Astrocyte of the cerebellum (primary cell): ENCODE measurements at regions not wholly inside any gene's neighbourhood (a gene's known extent, or its start where the extent isn't known, plus 50 kb on each side); places are given as distances from the start of the nearest gene placed in this dataset.

Experiments
- DNase-seq: peaks from one replicate; pipeline ENCODE4 v3.0.0-alpha.2; 2011; ENCODE audit warnings: low read depth
- H3K4me3 ChIP-seq: 2 replicates; pipeline ENCODE4 v1.5.1; 2011; ENCODE audit warnings: mild to moderate bottlenecking, low read depth, low read length, moderate library complexity
- in situ Hi-C: cut with HindIII; loops from 2 replicates; pipeline ENCODE4 v1.10.0; 2017; ENCODE audit warnings: low sequenced_read_pairs
- TF ChIP-seq, protein P1 (sequence below): IDR thresholded peaks from 2 replicates; pipeline ENCODE4 v1.5.1; 2012; ENCODE audit warnings: low read length, low read depth, moderate library complexity, mild to moderate bottlenecking; ENCODE audit errors: missing control alignments

DNA sequence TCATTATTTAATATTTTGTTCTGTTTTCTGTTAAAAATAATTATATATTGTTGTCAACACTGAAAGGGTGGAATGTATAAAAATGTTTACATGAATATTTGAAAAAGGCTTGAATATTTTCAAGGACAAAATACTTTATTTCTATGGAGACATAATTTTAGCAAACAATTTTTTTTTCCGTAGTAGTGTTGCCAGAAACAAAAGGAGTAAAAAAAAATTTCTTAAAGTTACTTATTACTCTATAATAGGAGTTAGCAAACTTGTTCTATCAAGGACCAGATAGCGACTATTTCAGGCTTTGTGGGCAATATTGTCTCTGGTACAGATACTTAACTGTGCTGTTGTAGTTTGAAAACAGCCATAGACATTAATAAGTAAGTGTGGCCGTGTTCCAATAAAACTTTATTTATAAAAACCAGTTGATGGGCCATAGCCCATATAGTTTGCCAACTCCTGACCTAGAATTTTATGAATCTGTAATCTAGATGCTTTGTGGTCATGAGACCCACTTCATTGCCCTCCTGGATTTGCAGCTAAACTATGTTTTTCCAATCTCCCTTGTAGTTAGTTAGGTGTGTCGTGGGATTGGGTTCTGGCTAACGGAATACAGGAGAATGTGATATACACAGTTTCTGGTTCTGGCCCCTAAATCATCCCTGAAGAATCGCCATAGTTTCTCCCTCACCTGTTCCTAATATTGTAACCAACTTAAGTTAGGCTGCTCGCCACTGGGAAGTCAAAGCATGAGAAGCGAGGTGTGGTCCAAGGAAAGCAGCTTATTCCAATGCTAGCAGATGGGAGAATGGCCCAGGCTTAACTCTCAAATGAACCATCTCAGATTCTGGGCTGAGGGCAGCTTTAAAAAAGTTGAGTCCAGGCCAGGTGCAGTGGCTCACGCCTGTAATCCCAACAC is 153.6 kb downstream of the ABCA8 start:
- in situ Hi-C loops = no loop called here
- DNase-seq = no peak
- TF ChIP-seq, protein P1, sequence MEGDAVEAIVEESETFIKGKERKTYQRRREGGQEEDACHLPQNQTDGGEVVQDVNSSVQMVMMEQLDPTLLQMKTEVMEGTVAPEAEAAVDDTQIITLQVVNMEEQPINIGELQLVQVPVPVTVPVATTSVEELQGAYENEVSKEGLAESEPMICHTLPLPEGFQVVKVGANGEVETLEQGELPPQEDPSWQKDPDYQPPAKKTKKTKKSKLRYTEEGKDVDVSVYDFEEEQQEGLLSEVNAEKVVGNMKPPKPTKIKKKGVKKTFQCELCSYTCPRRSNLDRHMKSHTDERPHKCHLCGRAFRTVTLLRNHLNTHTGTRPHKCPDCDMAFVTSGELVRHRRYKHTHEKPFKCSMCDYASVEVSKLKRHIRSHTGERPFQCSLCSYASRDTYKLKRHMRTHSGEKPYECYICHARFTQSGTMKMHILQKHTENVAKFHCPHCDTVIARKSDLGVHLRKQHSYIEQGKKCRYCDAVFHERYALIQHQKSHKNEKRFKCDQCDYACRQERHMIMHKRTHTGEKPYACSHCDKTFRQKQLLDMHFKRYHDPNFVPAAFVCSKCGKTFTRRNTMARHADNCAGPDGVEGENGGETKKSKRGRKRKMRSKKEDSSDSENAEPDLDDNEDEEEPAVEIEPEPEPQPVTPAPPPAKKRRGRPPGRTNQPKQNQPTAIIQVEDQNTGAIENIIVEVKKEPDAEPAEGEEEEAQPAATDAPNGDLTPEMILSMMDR = no peak
- H3K4me3 ChIP-seq = no peak overlapping the region

DNA sequence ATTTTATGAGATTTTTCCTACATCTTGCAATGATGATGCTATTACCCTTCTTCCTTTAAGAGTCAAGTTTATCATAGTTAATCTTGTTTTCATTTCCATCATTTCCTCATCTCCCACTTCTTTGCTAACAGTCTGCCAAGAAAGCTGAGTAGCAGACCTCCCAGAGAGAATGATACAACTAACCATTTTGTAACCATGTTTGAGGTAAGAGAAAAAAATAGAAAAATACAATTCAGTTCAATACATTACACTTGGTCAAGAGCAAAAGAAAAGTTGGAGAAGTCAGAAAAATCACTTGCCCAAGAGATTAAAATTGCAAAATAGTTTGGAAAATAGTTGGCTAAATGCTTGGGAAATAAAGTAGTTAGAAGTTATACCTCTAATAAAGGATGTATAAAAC is 154.4 kb downstream of the ABCA8 start:
- in situ Hi-C loops = no loop called here
- no peak overlapping the region for H3K4me3 ChIP-seq
- DNase-seq = peak; percentile 68
- TF ChIP-seq, protein P1 = no peak

DNA sequence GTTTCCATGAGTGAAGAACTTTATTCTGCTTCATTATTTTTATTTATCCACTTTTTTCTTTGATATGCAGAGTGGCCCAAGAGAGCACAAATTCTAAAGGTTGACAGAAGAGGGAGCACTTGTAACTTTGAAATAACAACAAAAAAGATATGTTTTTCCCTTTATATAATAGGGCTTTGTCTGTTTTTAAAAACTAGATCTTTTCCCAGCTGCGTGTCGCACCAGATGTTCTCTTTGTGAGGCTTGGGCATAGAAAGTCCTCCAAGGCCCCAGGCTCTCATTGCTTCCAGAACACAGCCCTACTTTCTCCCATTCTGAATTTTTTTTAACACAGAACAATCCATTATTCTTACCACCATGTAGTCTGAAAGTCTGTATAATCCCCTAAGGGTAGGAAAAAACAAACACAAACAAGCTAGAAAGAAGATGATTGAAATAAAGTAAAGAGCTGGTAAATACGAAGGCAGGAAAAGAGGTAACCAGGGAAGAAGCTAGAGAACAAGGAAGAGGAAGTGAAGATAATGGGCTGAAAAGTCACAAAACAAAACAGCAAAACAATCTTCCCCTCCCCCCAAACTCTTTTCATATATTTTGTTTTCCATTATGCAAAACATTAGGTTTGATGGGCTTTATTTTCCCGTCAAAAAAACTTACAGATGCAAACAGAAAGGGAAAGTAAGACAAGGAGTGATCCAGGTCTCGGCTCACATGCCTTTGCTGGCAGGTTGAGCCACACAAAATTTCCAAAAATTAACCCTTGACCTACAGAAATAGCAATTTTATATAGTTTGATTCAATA is 160.4 kb downstream of the ABCA8 start:
- TF ChIP-seq, protein P1 = peak; percentile 47
- DNase-seq = peak; percentile 42
- H3K4me3 ChIP-seq = no peak overlapping the region
- in situ Hi-C loops = no loop called here

DNA sequence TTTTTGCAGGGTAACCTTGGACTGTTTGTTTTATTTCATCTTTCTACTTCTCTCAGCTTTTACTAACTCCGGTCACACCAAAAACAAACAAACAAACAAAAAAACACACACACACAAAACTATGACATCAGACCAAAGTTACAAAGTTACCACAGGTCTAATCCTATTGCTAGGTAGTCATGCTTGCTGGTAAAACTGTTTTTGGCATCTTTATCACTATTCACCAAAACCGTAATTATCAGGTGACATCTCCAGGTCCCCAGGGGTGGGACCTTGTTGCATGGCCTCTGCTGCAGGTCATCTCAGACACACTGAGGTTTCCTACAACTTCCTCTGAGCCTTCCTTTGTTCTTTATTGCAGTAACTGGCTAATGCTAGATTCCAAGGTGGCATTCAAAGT is 162.3 kb downstream of the ABCA8 start:
- in situ Hi-C loops = no loop called here
- no peak overlapping the region for H3K4me3 ChIP-seq
- no peak for DNase-seq
- TF ChIP-seq, protein P1 = no peak

DNA sequence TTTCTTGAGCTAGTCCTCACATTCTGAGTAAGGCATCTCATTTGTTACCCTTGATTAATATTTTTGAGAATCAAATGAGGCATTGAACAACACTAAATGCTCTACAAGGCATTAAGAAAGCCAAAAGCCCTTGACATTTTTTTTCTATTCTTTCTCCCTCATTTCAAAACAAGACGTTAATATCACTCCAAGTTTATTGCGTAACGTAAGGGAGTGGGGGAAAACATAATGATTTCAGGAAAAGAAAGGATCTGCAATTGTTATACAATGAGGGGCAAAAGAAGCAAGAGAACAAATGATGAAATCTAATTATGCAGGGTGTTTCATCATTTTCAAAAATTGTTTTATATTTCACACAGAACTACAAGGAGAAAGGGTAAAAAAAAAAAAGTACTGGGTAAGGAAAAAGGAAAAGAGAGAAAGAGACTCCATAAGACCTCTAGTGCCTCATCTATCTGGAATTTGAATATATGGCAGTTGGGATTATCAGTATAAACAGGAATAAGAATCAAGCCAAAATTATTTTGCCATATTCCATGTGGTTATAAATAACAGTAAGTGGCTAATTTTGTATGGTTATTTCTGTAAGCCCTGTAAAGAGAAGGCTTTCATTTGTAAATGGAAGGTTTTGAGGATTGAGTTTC is 163.0 kb downstream of the ABCA8 start:
- no peak overlapping the region for H3K4me3 ChIP-seq
- peak; percentile 18 for DNase-seq
- TF ChIP-seq, protein P1 = no peak
- in situ Hi-C loops = no loop called here

DNA sequence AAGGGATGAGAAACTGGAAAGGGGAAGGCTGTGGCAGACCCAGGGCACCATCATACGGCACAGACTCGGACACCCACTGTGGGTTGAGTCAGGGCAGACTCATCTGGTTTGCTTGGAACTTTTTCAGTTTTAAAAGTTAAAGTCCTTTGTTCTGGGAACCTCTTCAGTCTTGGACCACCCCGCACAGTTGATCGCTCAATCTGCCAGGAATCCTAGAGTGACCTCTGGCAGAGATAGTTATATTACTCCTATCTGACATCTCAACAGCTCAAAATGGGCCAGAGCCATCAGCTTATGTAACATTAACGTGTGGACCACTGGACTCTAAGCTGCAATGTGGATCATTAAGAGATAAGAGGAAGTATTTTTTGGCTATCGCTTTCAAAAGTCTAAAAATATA is 164.3 kb downstream of the ABCA8 start:
- TF ChIP-seq, protein P1 = no peak
- no peak overlapping the region for H3K4me3 ChIP-seq
- no peak for DNase-seq
- in situ Hi-C loops = no loop called here
